Adrenal gland (tissue), 9 donors: ENCODE measurements at regions not wholly inside any gene's neighbourhood (a gene's known extent, or its start where the extent isn't known, plus 50 kb on each side); places are given as distances from the start of the nearest gene placed in this dataset.

Experiments used
- DNase-seq, 7 donors: peaks; one replicate each; pipeline ENCODE4 v3.0.0-alpha.2; 2019 to 2020
- H3K27ac ChIP-seq, 5 donors: fragments of 200-600 bp; sonication (generic) in 4 of 5; 1 replicate in 3 of 5; 2 replicates in 2 of 5; pipeline versions ENCODE4 v1.5.1 to v1.8.0; 2016 to 2020; ENCODE audit warnings: mild to moderate bottlenecking in 1 of 5
- H3K27me3 ChIP-seq: fragments of 200-600 bp; 2 replicates; pipeline ENCODE4 v1.8.0; 2021
- H3K36me3 ChIP-seq, 2 donors: fragments of 200-600 bp; replicated peaks in 1 of 2; 1 replicate in 1 of 2; 2 replicates in 1 of 2; pipeline versions ENCODE4 v1.5.1 to v1.8.0; 2018 to 2022
- H3K4me1 ChIP-seq, 2 donors: fragments of 200-600 bp; replicated peaks in 1 of 2; 1 replicate in 1 of 2; 2 replicates in 1 of 2; pipeline versions ENCODE4 v1.5.1 to v1.8.0; 2018 to 2021
- H3K4me3 ChIP-seq, 4 donors: fragments of 200-600 bp; sonication (generic) in 3 of 4; one replicate each; pipeline ENCODE4 v1.5.1; 2016 to 2018
- H3K9me3 ChIP-seq, 3 donors: fragments of 200-600 bp; sonication (generic) in 1 of 3; replicated peaks in 1 of 3; 1 replicate in 2 of 3; 2 replicates in 1 of 3; pipeline versions ENCODE4 v1.5.1 to v1.8.0; 2016 to 2021
- POLR2A ChIP-seq, 2 donors: fragments of 450-650 bp; IDR thresholded peaks; one replicate each; pipeline ENCODE4 v1.6.1; 2017; ENCODE audit warnings: antibody characterized with exemption in 2 of 2, mild to moderate bottlenecking in 2 of 2, moderate library complexity in 1 of 2
- WGBS, 4 donors: extraction: QIAGEN DNeasy Blood & Tissue Kit in 2 of 4; methylation state at CpG; one replicate each; pipeline versions ENCODE4 v1.1.5 to v1.1.7; 2013 to 2017; 5-methylcytosine and 5-hydroxymethylcytosine counted together
- intact Hi-C, 2 donors: fragments of 100-400 bp; cut with DNase I; formaldehyde crosslinking; loops; one replicate each; pipeline versions ENCODE4 v1.14.1 to v1.15.0; 2022 to 2023
- TF ChIP-seq, protein P1 (sequence below), 6 experiments: fragments of 450-650 bp in 4 of 6; fragments of 200-600 bp in 2 of 6; sonication (generic) in 1 of 6; IDR thresholded peaks; 1 replicate in 5 of 6; 2 replicates in 1 of 6; pipeline versions ENCODE4 v1.5.1 to v1.8.0; 2016 to 2021; ENCODE audit warnings: antibody characterized with exemption in 6 of 6, mild to moderate bottlenecking in 2 of 6, moderate library complexity in 1 of 6
- donor health status: healthy with polysubstance abuse.
- donor health status: Bipolar disorder and iron deficiency.
- donor health status: DM: yes; HTN: yes; CAD: no.
- donor health status: DM: no; HTN: no; CAD: no.
- donor health status: DM: no; HTN: no; CAD: no.

DNA sequence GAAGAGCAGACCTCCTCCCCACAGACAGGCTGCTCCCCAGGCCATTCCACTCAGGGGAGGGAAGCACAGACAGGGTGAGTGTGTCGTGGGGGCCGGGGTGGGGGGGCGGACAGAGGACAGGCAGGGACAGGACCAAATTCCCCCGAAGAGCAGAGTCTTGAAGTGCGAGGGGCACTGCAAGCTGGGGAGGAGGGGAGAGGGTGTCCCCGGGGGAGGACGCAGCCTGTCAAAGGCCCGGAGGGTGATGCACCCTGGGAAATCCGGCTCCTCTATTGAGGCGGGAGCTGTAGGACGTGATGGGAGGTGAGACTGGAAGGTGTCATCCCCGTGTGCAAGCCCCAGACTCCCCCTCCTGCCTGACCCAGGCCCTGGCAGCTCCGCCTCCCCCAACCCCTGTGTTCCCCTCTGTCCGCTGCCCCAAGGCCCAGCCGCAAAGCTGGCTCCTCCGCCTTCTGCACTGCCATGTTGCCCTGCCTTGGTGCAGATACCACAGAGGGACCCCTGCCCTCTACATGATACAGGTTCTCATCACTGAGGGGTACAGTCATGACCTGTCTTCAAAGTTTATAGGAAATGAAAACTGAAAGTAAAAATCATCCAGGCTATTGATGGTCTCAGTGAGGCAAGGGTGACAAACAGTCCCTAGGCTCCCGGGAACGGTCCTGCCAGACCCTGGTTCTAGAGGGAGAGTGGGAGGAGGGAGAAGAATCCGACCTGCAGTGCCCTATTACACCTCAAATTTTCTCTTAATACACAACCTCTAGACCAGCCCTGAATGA is 76.3 kb upstream of the IQSEC1 start:
- Histone ChIP-seq H3K27ac (no peak overlapping the region), H3K4me3 (no peak overlapping the region), H3K36me3 (no peaks in the 10 kb centered on the region), H3K27me3 (no peaks in the 10 kb centered on the region), H3K9me3 (no peaks in the 10 kb centered on the region), H3K4me1 (no peaks in the 10 kb centered on the region)
- no peak for TF ChIP-seq POLR2A (IDR thresholded peaks at IDR 0.05)
- TF ChIP-seq, protein P1, sequence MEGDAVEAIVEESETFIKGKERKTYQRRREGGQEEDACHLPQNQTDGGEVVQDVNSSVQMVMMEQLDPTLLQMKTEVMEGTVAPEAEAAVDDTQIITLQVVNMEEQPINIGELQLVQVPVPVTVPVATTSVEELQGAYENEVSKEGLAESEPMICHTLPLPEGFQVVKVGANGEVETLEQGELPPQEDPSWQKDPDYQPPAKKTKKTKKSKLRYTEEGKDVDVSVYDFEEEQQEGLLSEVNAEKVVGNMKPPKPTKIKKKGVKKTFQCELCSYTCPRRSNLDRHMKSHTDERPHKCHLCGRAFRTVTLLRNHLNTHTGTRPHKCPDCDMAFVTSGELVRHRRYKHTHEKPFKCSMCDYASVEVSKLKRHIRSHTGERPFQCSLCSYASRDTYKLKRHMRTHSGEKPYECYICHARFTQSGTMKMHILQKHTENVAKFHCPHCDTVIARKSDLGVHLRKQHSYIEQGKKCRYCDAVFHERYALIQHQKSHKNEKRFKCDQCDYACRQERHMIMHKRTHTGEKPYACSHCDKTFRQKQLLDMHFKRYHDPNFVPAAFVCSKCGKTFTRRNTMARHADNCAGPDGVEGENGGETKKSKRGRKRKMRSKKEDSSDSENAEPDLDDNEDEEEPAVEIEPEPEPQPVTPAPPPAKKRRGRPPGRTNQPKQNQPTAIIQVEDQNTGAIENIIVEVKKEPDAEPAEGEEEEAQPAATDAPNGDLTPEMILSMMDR (IDR thresholded peaks at IDR 0.05), result no peak
- no peak for DNase-seq
- intact Hi-C loops, result no loop called here
- 58 to 69% (median 66%) methylated on average over 16 to 19 of the region's 19 CpGs for WGBS, 4 donors

DNA sequence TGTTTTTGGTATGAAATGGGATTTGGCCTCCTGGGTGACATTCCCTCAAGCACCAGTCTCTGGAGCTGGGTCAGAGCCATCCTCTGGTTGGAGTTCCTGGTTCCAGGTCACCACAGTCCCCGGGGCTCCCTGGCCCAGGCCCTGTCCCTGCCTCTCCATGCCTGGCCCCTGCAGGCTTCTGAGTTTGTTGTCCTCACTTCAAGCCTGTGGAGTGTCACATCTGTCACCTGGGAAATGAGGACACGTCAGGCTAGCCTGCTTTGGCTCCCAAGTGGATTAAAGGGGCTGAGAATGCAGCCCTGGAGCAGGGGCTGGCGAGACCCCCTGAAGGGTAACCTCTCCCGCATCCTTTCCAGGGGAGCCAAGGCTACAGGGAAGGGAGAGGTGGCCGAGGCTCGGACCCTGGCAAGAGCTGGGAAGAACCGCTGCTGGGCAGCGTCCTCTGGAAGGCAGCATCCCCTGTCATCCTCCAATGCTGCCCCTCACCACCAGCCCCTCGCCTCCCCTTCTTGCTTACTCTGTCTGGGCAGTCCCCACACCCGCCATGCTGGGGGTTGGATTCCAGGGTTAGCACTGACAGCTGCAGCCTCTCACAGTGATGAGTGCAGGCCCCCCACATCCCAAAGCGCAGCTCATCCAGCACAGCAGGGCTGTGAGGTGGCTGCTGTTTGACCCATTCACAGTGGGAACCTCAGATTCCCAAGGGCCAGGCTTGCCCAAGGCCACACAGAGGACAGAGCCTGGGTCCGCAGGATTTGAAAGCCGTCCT is 75.5 kb upstream of the IQSEC1 start:
- Histone ChIP-seq H3K36me3 (no peaks in the 10 kb centered on the region), H3K4me3 (no peak overlapping the region), H3K9me3 (no peaks in the 10 kb centered on the region), H3K27ac (no peak overlapping the region), H3K27me3 (no peaks in the 10 kb centered on the region), H3K4me1 (no peaks in the 10 kb centered on the region)
- intact Hi-C loops, result no loop called here
- DNase-seq, result no peak
- 69 to 82% (median 73%) methylated on average over 7 to 13 of the region's 13 CpGs for WGBS, 4 donors
- TF ChIP-seq POLR2A (IDR thresholded peaks at IDR 0.05), result no peak
- TF ChIP-seq, protein P1 (IDR thresholded peaks at IDR 0.05), result no peak

DNA sequence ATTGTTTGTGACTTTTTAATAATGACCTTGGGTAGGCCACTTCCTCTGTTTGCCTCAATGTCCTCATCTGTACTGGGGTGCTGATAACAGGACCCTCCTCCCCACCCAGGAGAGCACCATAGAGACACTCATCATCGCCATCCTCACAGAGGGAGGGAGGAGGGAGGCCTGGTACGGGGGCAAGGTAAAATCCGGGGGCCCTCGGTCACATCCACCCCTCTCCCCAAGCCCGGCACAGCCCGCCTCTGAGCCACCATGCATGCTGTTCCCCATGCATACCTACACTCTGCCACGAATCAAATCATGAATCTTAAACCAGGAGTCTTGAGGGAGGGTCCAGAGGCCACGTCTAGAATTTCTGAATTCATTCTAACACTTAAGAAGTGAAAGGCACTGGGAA is 74.9 kb upstream of the IQSEC1 start:
- Histone ChIP-seq H3K4me1 (no peaks in the 10 kb centered on the region), H3K27me3 (no peaks in the 10 kb centered on the region), H3K9me3 (no peaks in the 10 kb centered on the region), H3K4me3 (no peak overlapping the region), H3K36me3 (no peaks in the 10 kb centered on the region), H3K27ac (no peak overlapping the region)
- WGBS, 4 donors, result 67 to 76% (median 73%) methylated on average over 8 of the region's 8 CpGs
- TF ChIP-seq POLR2A (IDR thresholded peaks at IDR 0.05), result no peak
- TF ChIP-seq, protein P1 (IDR thresholded peaks at IDR 0.05), result no peak
- intact Hi-C loops, result no loop called here
- DNase-seq, result no peak

DNA sequence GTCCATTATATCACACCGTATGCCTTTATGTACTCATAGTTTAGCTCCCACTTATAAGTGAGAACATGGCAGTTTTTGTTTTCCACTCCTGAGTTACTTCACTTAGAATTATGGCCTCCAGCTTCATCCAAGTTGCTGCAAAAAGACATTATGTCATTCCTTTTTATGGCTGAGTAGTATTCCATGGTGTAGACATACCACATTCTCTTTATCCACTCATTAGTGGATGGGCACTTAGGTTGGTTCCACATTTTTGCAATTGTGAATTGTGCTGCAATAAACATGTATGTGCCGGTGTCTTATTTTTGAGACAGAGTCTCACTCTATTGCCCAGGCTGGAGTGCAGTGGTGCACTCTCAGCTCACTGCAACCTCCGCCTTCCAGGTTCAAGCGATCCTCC is 74.1 kb upstream of the IQSEC1 start:
- Histone ChIP-seq H3K36me3 (no peaks in the 10 kb centered on the region), H3K27ac (no peak overlapping the region), H3K4me1 (no peaks in the 10 kb centered on the region), H3K4me3 (no peak overlapping the region), H3K27me3 (no peaks in the 10 kb centered on the region), H3K9me3 (no peaks in the 10 kb centered on the region)
- no peak for DNase-seq
- WGBS, 4 donors, result 64 to 86% (median 85%) methylated on average over 4 of the region's 4 CpGs
- intact Hi-C loops, result no loop called here
- TF ChIP-seq, protein P1 (IDR thresholded peaks at IDR 0.05), result no peak
- no peak for TF ChIP-seq POLR2A (IDR thresholded peaks at IDR 0.05)
